ENCODE measurements at regions not wholly inside any gene's neighbourhood (a gene's known extent, or its start where the extent isn't known, plus 50 kb on each side); places are given as distances from the start of the nearest gene placed in this dataset.

GRCh38 chr3:168847291-168847883 lies 751.7 kb upstream of the GOLIM4 start (continued):
- TF ChIP-seq IRF1 (CRISPR knock-in tag; IDR thresholded peaks at IDR 0.05; ENCODE audit: low read depth) (no peak), ZBTB7A (CRISPR knock-in tag; IDR thresholded peaks at IDR 0.05) (no peak), NFYC (CRISPR knock-in tag; IDR thresholded peaks at IDR 0.05) (no peak), DDIT3 (CRISPR knock-in tag; IDR thresholded peaks at IDR 0.05) (no peak), ZFP36L2 (CRISPR knock-in tag; IDR thresholded peaks at IDR 0.05) (no peak), ZBED4 (CRISPR knock-in tag; IDR thresholded peaks at IDR 0.05; ENCODE audit: borderline replicate concordance) (no peak), SRSF1 (optimal IDR thresholded peaks at IDR 0.05; ENCODE audit: low read depth, low read length) (no peak), ZSCAN12 (CRISPR knock-in tag; IDR thresholded peaks at IDR 0.05) (no peak), ZNF784 (CRISPR knock-in tag; IDR thresholded peaks at IDR 0.05; ENCODE audit: borderline replicate concordance) (no peak), MIXL1 (CRISPR knock-in tag; IDR thresholded peaks at IDR 0.05) (peak; percentile 67), PRDM10 (CRISPR knock-in tag; IDR thresholded peaks at IDR 0.05; ENCODE audit: low read depth) (no peak), ZFP90 (CRISPR knock-in tag; IDR thresholded peaks at IDR 0.05; ENCODE audit: borderline replicate concordance) (no peak), MNT (IDR thresholded peaks at IDR 0.05) (peak; percentile 49; the same call in 1 of the 2 replicates), MIER3 (CRISPR knock-in tag; IDR thresholded peaks at IDR 0.05; ENCODE audit: borderline replicate concordance) (no peak), BATF2 (CRISPR knock-in tag; IDR thresholded peaks at IDR 0.05) (no peak), STAG1 (CRISPR knock-in tag; IDR thresholded peaks at IDR 0.05) (peak; percentile 80), RAD21 (CRISPR knock-in tag; IDR thresholded peaks at IDR 0.05) (0 out of 2 replicates have a peak, but pooled peaks have one; percentile 32)
